ENCODE measurements at regions not wholly inside any gene's neighbourhood (a gene's known extent, or its start where the extent isn't known, plus 50 kb on each side); places are given as distances from the start of the nearest gene placed in this dataset.

- Histone ChIP-seq H3K4me1 (no peaks in the 10 kb centered on the region), H3K27me3 (no peaks in the 10 kb centered on the region), H3K9me3 (no peaks in the 10 kb centered on the region), H3K36me3 (no peaks in the 10 kb centered on the region), H3K27ac (no peak overlapping the region), H3K4me3 (no peak overlapping the region)
- intact Hi-C loops (cut with DNase I; ENCODE audit: low total_unique reads): no loop called here
- DNase-seq: no peak
- no peak for TF ChIP-seq CTCF (IDR thresholded peaks at IDR 0.05)
- TF ChIP-seq POLR2A (IDR thresholded peaks at IDR 0.05): no peak
Measured at GRCh38 chr14:95421741-95422140, 94.7 kb downstream of the SYNE3 start.

- Histone ChIP-seq H3K9me3 (no peaks in the 10 kb centered on the region), H3K4me3 (no peak overlapping the region), H3K4me1 (no peaks in the 10 kb centered on the region), H3K36me3 (no peaks in the 10 kb centered on the region), H3K27me3 (no peaks in the 10 kb centered on the region), H3K27ac (no peak overlapping the region)
- TF ChIP-seq POLR2A (IDR thresholded peaks at IDR 0.05): no peak
- no peak for TF ChIP-seq CTCF (IDR thresholded peaks at IDR 0.05)
- intact Hi-C loops (cut with DNase I; ENCODE audit: low total_unique reads): no loop called here
- no peak for DNase-seq
Measured at GRCh38 chr14:95420060-95420459, 96.4 kb downstream of the SYNE3 start.

DNA sequence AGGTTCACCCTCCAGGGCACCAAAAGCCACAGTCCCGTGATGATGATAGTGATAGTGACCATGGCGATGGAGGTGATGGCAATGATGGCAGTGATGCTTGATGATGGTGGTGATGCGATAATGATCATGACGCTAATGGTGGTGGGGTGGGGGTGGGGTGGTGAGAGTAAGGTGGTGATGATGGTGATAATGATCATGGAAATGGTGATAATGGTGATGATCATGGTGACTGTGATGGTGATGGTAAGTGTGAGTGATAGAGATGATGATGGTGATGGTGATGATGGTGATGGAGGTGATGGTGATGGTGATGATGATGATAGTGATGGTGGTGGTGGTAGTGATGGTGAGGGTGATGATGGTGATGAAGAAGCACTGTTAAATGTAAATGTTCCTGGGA is 96.9 kb downstream of the SYNE3 start:
- Histone ChIP-seq H3K36me3 (no peaks in the 10 kb centered on the region), H3K4me1 (no peaks in the 10 kb centered on the region), H3K4me3 (no peak overlapping the region), H3K9me3 (no peaks in the 10 kb centered on the region), H3K27ac (no peak overlapping the region), H3K27me3 (no peaks in the 10 kb centered on the region)
- no peak for DNase-seq
- intact Hi-C loops (cut with DNase I; ENCODE audit: low total_unique reads): no loop called here
- TF ChIP-seq POLR2A (IDR thresholded peaks at IDR 0.05) (no peak), CTCF (IDR thresholded peaks at IDR 0.05) (no peak)

GRCh38 chr14:95418858-95419257 is 97.6 kb downstream of the SYNE3 start:
- Histone ChIP-seq H3K27me3 (no peaks in the 10 kb centered on the region), H3K9me3 (no peaks in the 10 kb centered on the region), H3K27ac (no peak overlapping the region), H3K4me3 (no peak overlapping the region), H3K4me1 (no peaks in the 10 kb centered on the region), H3K36me3 (no peaks in the 10 kb centered on the region)
- TF ChIP-seq POLR2A (IDR thresholded peaks at IDR 0.05) (no peak), CTCF (IDR thresholded peaks at IDR 0.05) (no peak)
- DNase-seq: no peak
- intact Hi-C loops (cut with DNase I; ENCODE audit: low total_unique reads): no loop called here

DNA sequence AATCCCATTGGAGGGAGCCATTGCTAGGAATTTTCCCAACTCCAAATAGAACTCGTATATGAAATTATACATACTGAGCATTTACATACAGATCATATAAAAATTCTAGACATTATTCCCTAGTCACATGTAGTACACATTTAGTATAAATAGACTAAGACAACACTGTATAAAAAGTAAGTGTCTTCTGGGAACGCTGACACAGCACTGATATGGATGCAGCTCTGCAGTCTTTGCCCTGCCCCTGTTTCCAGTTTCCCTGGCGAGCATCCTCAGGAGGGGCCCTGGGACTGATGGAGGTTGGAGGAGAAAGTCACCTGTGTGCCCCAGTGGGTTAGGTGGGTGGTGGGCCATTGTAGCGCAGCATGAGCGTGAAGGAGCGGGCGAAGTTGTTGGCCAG is 97.8 kb upstream of the CLMN start:
- DNase-seq: no peak
- intact Hi-C loops (cut with DNase I; ENCODE audit: low total_unique reads): no loop called here
- TF ChIP-seq CTCF (IDR thresholded peaks at IDR 0.05) (no peak), POLR2A (IDR thresholded peaks at IDR 0.05) (no peak)
- Histone ChIP-seq H3K4me3 (no peak overlapping the region), H3K4me1 (no peaks in the 10 kb centered on the region), H3K27ac (no peak overlapping the region), H3K27me3 (no peaks in the 10 kb centered on the region), H3K36me3 (no peaks in the 10 kb centered on the region), H3K9me3 (no peaks in the 10 kb centered on the region)

Data from uterus (tissue), 3 donors.